C4-2B (cell line): ENCODE measurements at regions not wholly inside any gene's neighbourhood (a gene's known extent, or its start where the extent isn't known, plus 50 kb on each side); places are given as distances from the start of the nearest gene placed in this dataset.

Experiments
- ZFX ChIP-seq: fragments of 450-650 bp; IDR thresholded peaks from 2 replicates; pipeline ENCODE4 v1.6.1; 2017
- TF ChIP-seq, protein P1 (sequence below): fragments of 450-650 bp; conservative IDR thresholded peaks from 2 replicates; pipeline ENCODE4 v1.5.1; 2017; ENCODE audit warnings: mild to moderate bottlenecking

DNA sequence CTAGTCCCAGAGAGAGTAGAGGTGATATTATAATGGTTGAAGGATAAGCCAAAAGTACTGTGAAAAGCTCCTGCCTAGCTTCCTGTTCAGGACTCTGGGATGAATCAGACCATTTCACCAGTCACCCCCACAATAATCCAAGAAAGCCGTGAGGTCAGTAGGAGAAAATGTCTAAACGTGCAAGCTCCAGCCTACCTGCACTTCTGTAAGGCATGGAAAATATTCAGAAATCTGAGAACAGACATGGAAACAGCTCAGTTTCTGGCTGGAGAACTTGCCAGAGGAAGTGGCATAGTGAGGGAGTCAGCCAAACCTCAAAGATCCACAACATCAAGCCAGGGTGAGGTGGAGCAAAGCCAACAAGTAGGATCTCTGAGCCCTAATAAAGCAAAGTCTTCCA, 58.2 kb downstream of the ELAPOR2 start:
- TF ChIP-seq, protein P1, sequence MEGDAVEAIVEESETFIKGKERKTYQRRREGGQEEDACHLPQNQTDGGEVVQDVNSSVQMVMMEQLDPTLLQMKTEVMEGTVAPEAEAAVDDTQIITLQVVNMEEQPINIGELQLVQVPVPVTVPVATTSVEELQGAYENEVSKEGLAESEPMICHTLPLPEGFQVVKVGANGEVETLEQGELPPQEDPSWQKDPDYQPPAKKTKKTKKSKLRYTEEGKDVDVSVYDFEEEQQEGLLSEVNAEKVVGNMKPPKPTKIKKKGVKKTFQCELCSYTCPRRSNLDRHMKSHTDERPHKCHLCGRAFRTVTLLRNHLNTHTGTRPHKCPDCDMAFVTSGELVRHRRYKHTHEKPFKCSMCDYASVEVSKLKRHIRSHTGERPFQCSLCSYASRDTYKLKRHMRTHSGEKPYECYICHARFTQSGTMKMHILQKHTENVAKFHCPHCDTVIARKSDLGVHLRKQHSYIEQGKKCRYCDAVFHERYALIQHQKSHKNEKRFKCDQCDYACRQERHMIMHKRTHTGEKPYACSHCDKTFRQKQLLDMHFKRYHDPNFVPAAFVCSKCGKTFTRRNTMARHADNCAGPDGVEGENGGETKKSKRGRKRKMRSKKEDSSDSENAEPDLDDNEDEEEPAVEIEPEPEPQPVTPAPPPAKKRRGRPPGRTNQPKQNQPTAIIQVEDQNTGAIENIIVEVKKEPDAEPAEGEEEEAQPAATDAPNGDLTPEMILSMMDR = no peak
- TF ChIP-seq ZFX = no peak
